ENCODE measurements at regions not wholly inside any gene's neighbourhood (a gene's known extent, or its start where the extent isn't known, plus 50 kb on each side); places are given as distances from the start of the nearest gene placed in this dataset.

DNA sequence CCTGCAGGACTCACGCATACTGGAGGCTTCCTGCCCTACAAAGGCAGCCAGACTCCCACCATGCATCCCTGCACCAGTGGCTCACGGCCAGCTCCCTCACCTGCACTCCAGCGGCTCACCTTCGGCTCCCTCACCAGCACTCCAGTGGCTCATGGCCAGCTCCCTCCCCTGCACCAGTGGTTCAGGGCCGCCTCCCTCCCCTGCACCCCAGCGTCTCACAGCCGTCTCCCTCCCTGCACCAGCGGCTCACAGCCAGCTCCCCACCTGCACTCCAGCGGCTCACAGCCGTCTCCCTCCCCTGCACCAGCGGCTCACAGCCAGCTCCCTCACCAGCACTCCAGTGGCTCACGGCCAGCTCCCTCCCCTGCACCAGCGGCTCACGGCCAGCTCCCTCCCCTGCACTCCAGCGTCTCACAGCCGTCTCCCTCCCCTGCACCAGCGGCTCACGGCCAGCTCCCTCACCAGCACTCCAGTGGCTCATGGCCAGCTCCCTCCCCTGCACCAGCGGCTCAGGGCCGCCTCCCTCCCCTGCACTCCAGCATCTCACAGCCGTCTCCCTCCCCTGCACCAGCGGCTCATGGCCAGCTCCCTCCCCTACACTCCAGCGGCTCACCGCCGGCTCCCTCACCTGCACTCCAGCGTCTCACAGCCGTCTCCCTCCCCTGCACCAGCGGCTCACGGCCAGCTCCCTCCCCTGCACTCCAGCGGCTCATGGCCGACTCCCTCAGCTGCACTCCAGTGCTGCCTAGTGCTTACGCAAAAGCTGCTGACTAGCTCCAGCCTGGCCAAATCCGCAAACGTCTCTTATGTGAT is 324.5 kb downstream of the NPHP4 start:
- Histone ChIP-seq H3K36me3 (ENCODE audit: low read depth) (no peaks in the 10 kb centered on the region), H3K4me3 (no peak overlapping the region), H3K4me1 (ENCODE audit: low read depth) (no peaks in the 10 kb centered on the region), H3K9me3 (no peaks in the 10 kb centered on the region)
- no peak for DNase-seq
- intact Hi-C loops (cut with DNase I, micrococcal nuclease): no loop called here
- ATAC-seq: no peak
- TF ChIP-seq, protein P1, sequence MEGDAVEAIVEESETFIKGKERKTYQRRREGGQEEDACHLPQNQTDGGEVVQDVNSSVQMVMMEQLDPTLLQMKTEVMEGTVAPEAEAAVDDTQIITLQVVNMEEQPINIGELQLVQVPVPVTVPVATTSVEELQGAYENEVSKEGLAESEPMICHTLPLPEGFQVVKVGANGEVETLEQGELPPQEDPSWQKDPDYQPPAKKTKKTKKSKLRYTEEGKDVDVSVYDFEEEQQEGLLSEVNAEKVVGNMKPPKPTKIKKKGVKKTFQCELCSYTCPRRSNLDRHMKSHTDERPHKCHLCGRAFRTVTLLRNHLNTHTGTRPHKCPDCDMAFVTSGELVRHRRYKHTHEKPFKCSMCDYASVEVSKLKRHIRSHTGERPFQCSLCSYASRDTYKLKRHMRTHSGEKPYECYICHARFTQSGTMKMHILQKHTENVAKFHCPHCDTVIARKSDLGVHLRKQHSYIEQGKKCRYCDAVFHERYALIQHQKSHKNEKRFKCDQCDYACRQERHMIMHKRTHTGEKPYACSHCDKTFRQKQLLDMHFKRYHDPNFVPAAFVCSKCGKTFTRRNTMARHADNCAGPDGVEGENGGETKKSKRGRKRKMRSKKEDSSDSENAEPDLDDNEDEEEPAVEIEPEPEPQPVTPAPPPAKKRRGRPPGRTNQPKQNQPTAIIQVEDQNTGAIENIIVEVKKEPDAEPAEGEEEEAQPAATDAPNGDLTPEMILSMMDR (IDR thresholded peaks at IDR 0.05): no peak

DNA sequence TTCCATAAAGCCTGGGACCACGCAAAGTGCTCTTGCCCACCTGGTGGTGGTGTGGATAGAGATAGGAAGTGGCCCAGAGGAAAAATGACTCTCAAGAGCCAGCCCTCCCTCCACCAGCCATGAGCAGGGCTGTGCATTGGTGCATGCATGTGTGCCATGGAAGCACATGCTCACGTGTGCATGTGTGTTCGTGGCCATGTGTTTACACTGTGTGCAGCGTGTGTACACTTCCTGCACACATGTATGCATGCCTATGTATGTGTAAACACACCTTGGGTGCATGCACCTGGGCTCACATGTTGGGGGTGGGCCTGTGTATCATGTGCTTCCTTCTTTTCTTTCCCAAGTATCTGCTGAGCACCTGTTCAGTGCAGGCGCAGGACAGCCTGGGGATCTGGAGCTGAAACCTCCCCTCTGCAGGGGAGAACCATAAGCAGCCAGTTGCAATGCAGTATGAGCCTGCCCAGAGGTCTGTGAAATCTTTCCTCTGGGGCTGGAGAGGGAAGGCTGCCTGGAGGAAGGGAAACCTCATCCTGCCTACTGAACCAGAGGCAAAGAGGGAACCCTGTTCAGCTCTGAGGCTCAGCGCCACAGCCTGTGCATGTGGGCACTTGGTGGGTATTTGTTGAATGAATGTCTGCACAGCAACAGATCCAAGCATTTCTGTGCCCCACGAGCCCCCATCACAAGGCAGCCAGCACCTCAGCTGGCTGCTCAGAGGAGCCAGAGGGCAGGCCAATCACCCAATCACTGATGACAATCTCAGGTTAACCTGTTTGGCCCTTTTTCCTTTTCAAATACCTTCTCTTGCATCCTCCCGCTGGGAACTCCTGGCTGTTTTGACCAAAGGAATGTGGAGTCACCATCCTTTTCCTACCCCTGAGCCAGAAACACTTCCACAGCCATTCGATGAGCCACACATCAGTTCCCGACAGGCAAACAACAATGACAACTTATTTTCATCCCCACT is 327.0 kb downstream of the NPHP4 start:
- intact Hi-C loops (cut with DNase I, micrococcal nuclease): no loop called here
- DNase-seq: no peak

DNA sequence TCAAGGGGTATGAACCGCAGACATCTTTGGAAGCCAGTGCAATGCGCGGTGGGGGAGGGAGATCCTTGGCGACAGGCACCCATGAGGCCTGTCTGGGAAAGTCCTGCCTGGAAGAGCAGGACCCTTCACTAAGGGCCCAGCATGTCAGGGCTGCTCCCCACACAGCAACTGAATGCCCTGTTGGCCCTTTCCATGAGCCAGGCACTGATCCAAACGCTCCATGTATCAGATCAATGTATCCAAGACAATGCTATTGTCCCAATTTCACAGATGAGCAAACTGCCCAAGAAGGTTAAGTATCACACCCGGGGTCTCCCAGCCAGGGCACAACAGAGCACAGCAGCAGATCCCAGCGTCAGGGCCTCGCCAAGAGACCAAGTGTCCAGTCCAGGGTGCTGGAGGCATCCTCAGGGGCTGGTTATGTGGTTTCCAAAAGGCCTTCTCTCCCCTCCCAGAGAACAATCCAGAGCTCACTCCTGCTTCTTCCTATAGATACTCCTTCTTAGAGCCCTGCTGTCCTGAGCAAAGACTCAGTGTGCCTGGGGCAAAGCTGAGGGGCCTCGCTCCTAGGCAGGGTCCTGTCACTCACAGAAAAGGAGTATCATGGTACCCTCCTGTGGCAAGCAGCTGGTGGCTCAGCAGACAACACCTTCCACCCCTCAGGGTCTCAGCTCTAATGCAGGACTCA is 328.0 kb downstream of the NPHP4 start:
- intact Hi-C loops (cut with DNase I, micrococcal nuclease): no loop called here
- DNase-seq (no peak), ATAC-seq (no peak)
- no peaks in the 10 kb centered on the region for H3K4me1 ChIP-seq (ENCODE audit: low read depth)
- no peak overlapping the region for H3K4me3 ChIP-seq
- TF ChIP-seq, protein P1 (IDR thresholded peaks at IDR 0.05): no peak
- no peaks in the 10 kb centered on the region for H3K36me3 ChIP-seq (ENCODE audit: low read depth)
- H3K9me3 ChIP-seq: no peaks in the 10 kb centered on the region

More for the DNA sequence above, 327.0 kb downstream of the NPHP4 start:
- TF ChIP-seq, protein P1 (IDR thresholded peaks at IDR 0.05): no peak
- Histone ChIP-seq H3K36me3 (ENCODE audit: low read depth) (no peaks in the 10 kb centered on the region), H3K4me1 (ENCODE audit: low read depth) (no peaks in the 10 kb centered on the region), H3K9me3 (no peaks in the 10 kb centered on the region), H3K4me3 (no peak overlapping the region)
- no peak for ATAC-seq

DNA sequence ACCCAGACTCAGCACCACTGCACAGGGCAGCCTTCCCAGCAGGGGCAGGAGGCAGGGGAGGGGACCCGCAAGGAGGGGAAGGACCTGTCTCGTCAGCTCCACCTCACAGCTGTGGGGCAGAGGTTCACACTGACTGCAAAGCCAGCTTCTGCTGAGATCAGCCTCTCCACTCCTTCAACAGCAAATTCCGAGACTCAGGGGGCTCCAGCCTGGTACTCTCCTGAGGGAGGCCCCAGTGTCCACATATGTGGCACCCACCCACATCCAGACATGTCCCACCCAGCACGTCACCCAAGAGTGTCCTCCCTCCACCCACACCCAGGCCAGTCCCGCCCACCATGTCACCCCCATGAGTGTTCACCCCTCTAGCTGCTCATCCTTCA is 329.5 kb downstream of the NPHP4 start:
- Histone ChIP-seq H3K4me1 (ENCODE audit: low read depth) (no peaks in the 10 kb centered on the region), H3K4me3 (no peak overlapping the region), H3K36me3 (ENCODE audit: low read depth) (no peaks in the 10 kb centered on the region), H3K9me3 (no peaks in the 10 kb centered on the region)
- DNase-seq (no peak), ATAC-seq (no peak)
- TF ChIP-seq, protein P1 (IDR thresholded peaks at IDR 0.05): no peak
- intact Hi-C loops (cut with DNase I, micrococcal nuclease): no loop called here

DNA sequence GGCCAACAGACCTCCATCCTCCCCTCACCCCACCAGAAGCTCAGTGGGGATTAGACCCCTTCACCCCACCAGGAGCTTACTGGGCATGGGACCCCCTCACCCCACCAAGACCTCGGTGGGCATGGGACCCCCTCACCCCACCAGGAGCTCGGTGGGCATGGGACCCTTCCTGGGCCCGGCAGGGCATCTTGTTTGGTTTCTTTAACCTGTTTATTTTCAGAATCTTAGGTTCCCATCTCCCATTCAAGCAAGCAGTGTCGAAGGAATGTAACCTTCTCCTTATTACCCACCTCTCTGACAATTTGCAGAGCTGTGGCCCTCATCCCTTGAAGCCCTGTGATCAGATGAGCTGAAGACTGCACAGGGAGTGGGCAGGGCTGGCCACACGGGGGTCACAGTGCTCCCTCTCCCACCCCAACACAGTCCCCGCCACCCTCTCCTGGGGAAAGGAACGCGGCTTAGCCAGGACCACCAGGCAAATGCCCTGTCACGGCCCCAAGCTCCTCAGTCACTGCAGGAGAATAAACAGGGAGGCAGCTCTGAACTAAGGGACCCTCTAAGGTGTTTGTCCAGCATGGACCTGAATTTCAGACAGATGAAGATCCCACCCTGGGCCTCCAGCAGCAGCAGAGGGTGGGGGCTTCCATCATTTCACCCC is 330.0 kb downstream of the NPHP4 start:
- intact Hi-C loops (cut with DNase I, micrococcal nuclease): no loop called here
- DNase-seq (no peak), ATAC-seq (no peak)
- Histone ChIP-seq H3K9me3 (no peaks in the 10 kb centered on the region), H3K4me1 (ENCODE audit: low read depth) (no peaks in the 10 kb centered on the region), H3K4me3 (no peak overlapping the region), H3K36me3 (ENCODE audit: low read depth) (no peaks in the 10 kb centered on the region)
- TF ChIP-seq, protein P1 (IDR thresholded peaks at IDR 0.05): no peak

All from mucosa of descending colon (tissue), 3 donors.